ENCODE measurements at regions not wholly inside any gene's neighbourhood (a gene's known extent, or its start where the extent isn't known, plus 50 kb on each side); places are given as distances from the start of the nearest gene placed in this dataset.
"Not testable (repeated sequence)": the region's sequence is repeated elsewhere in the genome, so short reads cannot be mapped to it uniquely, and the experiment has no call there.

- not testable (repeated sequence) for DNase-seq (ENCODE audit: low read depth in 3 of 3, low spot score in 1 of 3)
Measured at GRCh38 chr9:62833323-62834200, 1643.7 kb downstream of the SPATA31A7 start.

GRCh38 chr9:62837254-62837911 is 1647.5 kb downstream of the SPATA31A7 start:
- DNase-seq (ENCODE audit: low read depth in 3 of 3, low spot score in 1 of 3), result not testable (repeated sequence)

GRCh38 chr9:62838024-62838718 is 1648.3 kb downstream of the SPATA31A7 start:
- DNase-seq (ENCODE audit: low read depth in 3 of 3, low spot score in 1 of 3), result peak; percentile 72 to 91 (median 83)

GRCh38 chr9:62839168-62839567 is 1649.3 kb downstream of the SPATA31A7 start:
- not testable (repeated sequence) for DNase-seq (ENCODE audit: low read depth in 3 of 3, low spot score in 1 of 3)

GRCh38 chr9:62843145-62843544 is 1653.3 kb downstream of the SPATA31A7 start:
- not testable (repeated sequence) for DNase-seq (ENCODE audit: low read depth in 3 of 3, low spot score in 1 of 3)

- not testable (repeated sequence) for DNase-seq (ENCODE audit: low read depth in 3 of 3, low spot score in 1 of 3)
Measured at GRCh38 chr9:62843706-62844290, 1654.0 kb downstream of the SPATA31A7 start.

GRCh38 chr9:62844681-62845185 is 1654.9 kb downstream of the SPATA31A7 start:
- not testable (repeated sequence) for DNase-seq (ENCODE audit: low read depth in 3 of 3, low spot score in 1 of 3)

- DNase-seq (ENCODE audit: low read depth in 3 of 3, low spot score in 1 of 3), result not testable (repeated sequence)
Measured at GRCh38 chr9:62848258-62848657, 1658.4 kb downstream of the SPATA31A7 start.

GRCh38 chr9:62849991-62850390 is 1660.2 kb downstream of the SPATA31A7 start:
- DNase-seq (ENCODE audit: low read depth in 3 of 3, low spot score in 1 of 3), result not testable (repeated sequence)

- not testable (repeated sequence) for DNase-seq (ENCODE audit: low read depth in 3 of 3, low spot score in 1 of 3)
Measured at GRCh38 chr9:62857280-62857679, 1667.4 kb downstream of the SPATA31A7 start.

- not testable (repeated sequence) for DNase-seq (ENCODE audit: low read depth in 3 of 3, low spot score in 1 of 3)
Measured at GRCh38 chr9:62858240-62858639, 1668.4 kb downstream of the SPATA31A7 start.

- DNase-seq (ENCODE audit: low read depth in 3 of 3, low spot score in 1 of 3), result not testable (repeated sequence)
Measured at GRCh38 chr9:62860939-62861860, 1671.4 kb downstream of the SPATA31A7 start.

- not testable (repeated sequence) for DNase-seq (ENCODE audit: low read depth in 3 of 3, low spot score in 1 of 3)
Measured at GRCh38 chr9:62862180-62862579, 1672.3 kb downstream of the SPATA31A7 start.

GRCh38 chr9:62863319-62863718 is 1673.5 kb downstream of the SPATA31A7 start:
- DNase-seq (ENCODE audit: low read depth in 3 of 3, low spot score in 1 of 3), result not testable (repeated sequence)

- not testable (repeated sequence) for DNase-seq (ENCODE audit: low read depth in 3 of 3, low spot score in 1 of 3)
Measured at GRCh38 chr9:62863867-62864266, 1674.0 kb downstream of the SPATA31A7 start.

- not testable (repeated sequence) for DNase-seq (ENCODE audit: low read depth in 3 of 3, low spot score in 1 of 3)
Measured at GRCh38 chr9:62864481-62865469, 1674.9 kb downstream of the SPATA31A7 start.

- not testable (repeated sequence) for DNase-seq (ENCODE audit: low read depth in 3 of 3, low spot score in 1 of 3)
Measured at GRCh38 chr9:62869061-62869460, 1679.2 kb downstream of the SPATA31A7 start.

GRCh38 chr9:62871765-62872164 is 1681.9 kb downstream of the SPATA31A7 start:
- not testable (repeated sequence) for DNase-seq (ENCODE audit: low read depth in 3 of 3, low spot score in 1 of 3)

All from stimulated activated CD4-positive, alpha-beta T cell treated with anti-CD3 and anti-CD28 coated beads, TNF-alpha, amount 100 ng/mL, for 1 hour (primary cell).